Endothelial cell of umbilical vein (primary cell): ENCODE measurements at regions not wholly inside any gene's neighbourhood (a gene's known extent, or its start where the extent isn't known, plus 50 kb on each side); places are given as distances from the start of the nearest gene placed in this dataset.

Experiments used
- BruUV-seq: library from RNA; stranded (reverse); fragments of 400-500 nt; replicated peaks from 2 replicates; lab custom pipeline; 2021; lab: Mats Ljungman, UMichigan
- CTCF ChIA-PET: fragments of 300-600, 350-600 bp; sonication (Branson Sonifier 250); formaldehyde crosslinking; loops from one replicate; lab custom pipeline; 2021; ENCODE audit warnings: antibody characterized with exemption, inconsistent platforms; lab: Charles Lee
- POLR2A ChIA-PET: fragments of 300-600, 350-600 bp; sonication (Branson Sonifier 250); formaldehyde crosslinking; loops from one replicate; lab custom pipeline; 2021; ENCODE audit warnings: antibody characterized with exemption, inconsistent platforms; lab: Charles Lee
- DNase-seq: peaks from one replicate; pipeline ENCODE4 v3.0.0-alpha.2; 2011; ENCODE audit warnings: low read depth, low spot score
- FAIRE-seq: peaks from 2 replicates; lab custom pipeline; 2011; peaks lifted over from hg19 to GRCh38; lab: Jason Lieb, UNC
- H2AFZ ChIP-seq: 2 replicates; pipeline ENCODE4 v1.6.0; 2012; ENCODE audit warnings: low read depth, low read length, control low read depth, inconsistent platforms
- H3K27ac ChIP-seq: 2 replicates; pipeline ENCODE4 v1.5.1; 2011; ENCODE audit warnings: low read depth, mild to moderate bottlenecking, control low read depth, low read length, moderate library complexity; ENCODE audit not compliant: insufficient read depth
- H3K27me3 ChIP-seq, 2 experiments: 2 replicates each; pipeline versions ENCODE4 v1.6.0 to v1.6.1; 2011; ENCODE audit warnings: low read length in 2 of 2, mixed read lengths in 1 of 2; ENCODE audit not compliant: control insufficient read depth in 2 of 2, insufficient read depth in 2 of 2
- H3K36me3 ChIP-seq, 2 experiments: 2 replicates in 1 of 2; 3 replicates in 1 of 2; pipeline ENCODE4 v1.5.1; 2011; ENCODE audit warnings: low read length in 2 of 2, mild to moderate bottlenecking in 1 of 2, moderate library complexity in 1 of 2; ENCODE audit not compliant: control insufficient read depth in 2 of 2, insufficient read depth in 2 of 2; ENCODE audit errors: extremely low read depth in 1 of 2
- H3K4me1 ChIP-seq: 3 replicates; pipeline ENCODE4 v1.5.1; 2011; ENCODE audit warnings: mild to moderate bottlenecking, low read length; ENCODE audit not compliant: control insufficient read depth, insufficient read depth; ENCODE audit errors: extremely low read depth
- H3K4me2 ChIP-seq: 2 replicates; pipeline ENCODE4 v1.6.1; 2011; ENCODE audit warnings: low read length, control low read depth, mixed read lengths; ENCODE audit not compliant: insufficient read depth
- H3K4me3 ChIP-seq, 3 experiments: fragments of 200-600 bp in 1 of 3; sonication (generic), shearing (Covaris generic) in 1 of 3; replicated peaks in 1 of 3; 2 replicates each; pipeline ENCODE4 v1.5.1; 2011 to 2016; ENCODE audit warnings: control low read depth in 3 of 3, low read length in 3 of 3, mild to moderate bottlenecking in 2 of 3, inconsistent platforms in 1 of 3, low read depth in 1 of 3, moderate library complexity in 1 of 3; ENCODE audit not compliant: insufficient read depth in 1 of 3
- H3K79me2 ChIP-seq: 2 replicates; pipeline ENCODE4 v1.6.0; 2012; ENCODE audit warnings: low read length, inconsistent platforms; ENCODE audit not compliant: control insufficient read depth, insufficient read depth
- H3K9ac ChIP-seq: replicated peaks from 2 replicates; pipeline ENCODE3; 2011; ENCODE audit warnings: low read length, control low read depth; ENCODE audit not compliant: insufficient read depth; ENCODE audit errors: extremely low read depth
- H3K9me1 ChIP-seq: replicated peaks from 3 replicates; pipeline ENCODE4 v1.6.0; 2011; ENCODE audit warnings: mild to moderate bottlenecking, low read length; ENCODE audit not compliant: control insufficient read depth, insufficient read depth; ENCODE audit errors: extremely low read depth
- H3K9me3 ChIP-seq: replicated peaks from 2 replicates; pipeline ENCODE4 v1.5.1; 2012; ENCODE audit warnings: low read length, inconsistent platforms; ENCODE audit not compliant: control insufficient read depth, insufficient read depth
- H4K20me1 ChIP-seq: replicated peaks from 2 replicates; pipeline ENCODE3; 2011; ENCODE audit warnings: mild to moderate bottlenecking, low read length; ENCODE audit not compliant: control insufficient read depth, insufficient read depth; ENCODE audit errors: extremely low read depth
- EZH2 ChIP-seq: IDR thresholded peaks from 2 replicates; pipeline ENCODE4 v1.6.1; 2012; ENCODE audit warnings: borderline replicate concordance, low read depth, mild to moderate bottlenecking, moderate library complexity, low read length, inconsistent platforms; ENCODE audit not compliant: severe bottlenecking
- FOS ChIP-seq: IDR thresholded peaks from 2 replicates; pipeline ENCODE4 v1.6.1; 2011; ENCODE audit warnings: mild to moderate bottlenecking, low read length, moderate library complexity, borderline replicate concordance; ENCODE audit not compliant: insufficient read depth
- GATA2 ChIP-seq: IDR thresholded peaks from 2 replicates; pipeline ENCODE4 v1.7.0; 2011; ENCODE audit warnings: low read depth, mild to moderate bottlenecking, moderate library complexity, mixed read lengths, low read length; ENCODE audit not compliant: insufficient read length, insufficient read depth
- JUN ChIP-seq: IDR thresholded peaks from 2 replicates; pipeline ENCODE4 v1.6.1; 2011; ENCODE audit warnings: borderline replicate concordance, low read depth; ENCODE audit not compliant: insufficient read length, insufficient read depth
- MYC ChIP-seq: IDR thresholded peaks from one replicate; pipeline ENCODE4 v1.6.1; 2011; ENCODE audit warnings: mild to moderate bottlenecking, low read depth, low read length
- POLR2A ChIP-seq: IDR thresholded peaks from 2 replicates; pipeline ENCODE4 v1.6.1; 2012; ENCODE audit warnings: low read depth, mild to moderate bottlenecking, control low read depth, low read length
- POLR2AphosphoS5 ChIP-seq: IDR thresholded peaks from 2 replicates; pipeline ENCODE4 v1.6.1; 2012; ENCODE audit warnings: low read depth, mild to moderate bottlenecking, control low read depth, low read length, moderate library complexity; ENCODE audit not compliant: insufficient read depth
- dilution Hi-C: fragments of 300-500 bp; cut with MboI; formaldehyde crosslinking; loops from one replicate; pipeline ENCODE4 v1.15.0; 2019; ENCODE audit warnings: low sequenced_read_pairs; ENCODE audit not compliant: extremely low pct_ligation_motif_present
- intact Hi-C: fragments of 100-400 bp; cut with micrococcal nuclease; formaldehyde crosslinking; loops from one replicate; pipeline ENCODE4 v1.10.0; 2022
- TF ChIP-seq, protein P1 (sequence below): IDR thresholded peaks from 2 replicates; pipeline ENCODE4 v1.6.1; 2011; ENCODE audit not compliant: insufficient read depth, insufficient read length
- TF ChIP-seq, protein P2 (sequence below), 2 donors: IDR thresholded peaks; 1 replicate in 1 of 2; 2 replicates in 1 of 2; pipeline ENCODE4 v1.5.1; 2011; ENCODE audit warnings: low read length in 2 of 2, mild to moderate bottlenecking in 2 of 2, moderate library complexity in 2 of 2, control low read depth in 1 of 2, inconsistent platforms in 1 of 2, low read depth in 1 of 2; ENCODE audit not compliant: insufficient read depth in 1 of 2; ENCODE audit errors: extremely low read depth in 1 of 2

DNA sequence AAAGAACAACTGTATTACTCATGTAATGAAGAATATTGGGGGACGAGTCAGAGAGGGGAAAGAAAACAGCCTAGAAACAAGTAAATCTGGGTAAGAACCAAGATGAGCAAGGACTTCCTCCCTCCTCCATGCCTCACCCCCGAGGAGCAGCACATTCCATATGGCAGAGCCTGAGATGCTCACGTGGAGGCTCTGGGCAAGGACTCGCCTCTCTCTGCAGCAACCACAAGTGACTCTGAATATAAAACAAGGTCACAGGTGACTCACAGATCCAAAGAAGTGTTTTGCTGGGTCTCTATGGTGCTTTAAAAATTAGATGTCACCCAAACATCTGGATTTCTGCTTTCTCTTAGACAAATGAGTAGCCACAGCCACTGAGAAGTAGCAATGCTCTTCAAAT is 453.0 kb upstream of the SULF2 start:
- POLR2A ChIA-PET: no interaction called here
- Histone ChIP-seq H3K9me1 (no peaks in the 10 kb centered on the region), H3K79me2 (no peaks in the 10 kb centered on the region), H4K20me1 (no peaks in the 10 kb centered on the region), H3K9me3 (no peaks in the 10 kb centered on the region), H3K36me3 (no peaks in the 10 kb centered on the region), H3K27ac (no peak overlapping the region), H3K9ac (no peak overlapping the region), H3K27me3 (peaks cover 0 to 1% of the 10 kb centered on the region in 2 experiments), H2AFZ (no peak overlapping the region), H3K4me3 (no peak overlapping the region), H3K4me1 (no peaks in the 10 kb centered on the region), H3K4me2 (no peak overlapping the region)
- FAIRE-seq: no peak
- DNase-seq: no peak
- BruUV-seq: no TSS peak
- CTCF ChIA-PET: no interaction called here
- dilution Hi-C loops: no loop called here
- TF ChIP-seq POLR2AphosphoS5: no peak
- TF ChIP-seq EZH2: no peak
- no peak for TF ChIP-seq POLR2A
- no peak for TF ChIP-seq MYC
- TF ChIP-seq, protein P1, sequence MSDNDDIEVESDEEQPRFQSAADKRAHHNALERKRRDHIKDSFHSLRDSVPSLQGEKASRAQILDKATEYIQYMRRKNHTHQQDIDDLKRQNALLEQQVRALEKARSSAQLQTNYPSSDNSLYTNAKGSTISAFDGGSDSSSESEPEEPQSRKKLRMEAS: no peak
- no peak for TF ChIP-seq GATA2
- TF ChIP-seq JUN: no peak
- TF ChIP-seq, protein P2, sequence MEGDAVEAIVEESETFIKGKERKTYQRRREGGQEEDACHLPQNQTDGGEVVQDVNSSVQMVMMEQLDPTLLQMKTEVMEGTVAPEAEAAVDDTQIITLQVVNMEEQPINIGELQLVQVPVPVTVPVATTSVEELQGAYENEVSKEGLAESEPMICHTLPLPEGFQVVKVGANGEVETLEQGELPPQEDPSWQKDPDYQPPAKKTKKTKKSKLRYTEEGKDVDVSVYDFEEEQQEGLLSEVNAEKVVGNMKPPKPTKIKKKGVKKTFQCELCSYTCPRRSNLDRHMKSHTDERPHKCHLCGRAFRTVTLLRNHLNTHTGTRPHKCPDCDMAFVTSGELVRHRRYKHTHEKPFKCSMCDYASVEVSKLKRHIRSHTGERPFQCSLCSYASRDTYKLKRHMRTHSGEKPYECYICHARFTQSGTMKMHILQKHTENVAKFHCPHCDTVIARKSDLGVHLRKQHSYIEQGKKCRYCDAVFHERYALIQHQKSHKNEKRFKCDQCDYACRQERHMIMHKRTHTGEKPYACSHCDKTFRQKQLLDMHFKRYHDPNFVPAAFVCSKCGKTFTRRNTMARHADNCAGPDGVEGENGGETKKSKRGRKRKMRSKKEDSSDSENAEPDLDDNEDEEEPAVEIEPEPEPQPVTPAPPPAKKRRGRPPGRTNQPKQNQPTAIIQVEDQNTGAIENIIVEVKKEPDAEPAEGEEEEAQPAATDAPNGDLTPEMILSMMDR (IDR thresholded peaks at IDR 0.05; ENCODE audit: extremely low read depth in 1 of 2, insufficient read depth in 1 of 2, low read depth in 1 of 2, low read length in 2 of 2): no peak
- no peak for TF ChIP-seq FOS
- intact Hi-C loops: no loop called here
